PFSK-1 (cell line): ENCODE measurements at regions not wholly inside any gene's neighbourhood (a gene's known extent, or its start where the extent isn't known, plus 50 kb on each side); places are given as distances from the start of the nearest gene placed in this dataset.

Experiments
- FOXP2 ChIP-seq: optimal IDR thresholded peaks from 2 replicates; pipeline ENCODE3; 2011; ENCODE audit warnings: borderline replicate concordance, control low read depth, inconsistent platforms; ENCODE audit not compliant: insufficient read depth; ENCODE audit errors: extremely low read length, extremely low read depth
- POLR2AphosphoS5 ChIP-seq: IDR thresholded peaks from 2 replicates; pipeline ENCODE4 v1.6.1; 2012; ENCODE audit warnings: low read depth, mild to moderate bottlenecking, control low read depth, low read length, moderate library complexity
- SIN3A ChIP-seq: IDR thresholded peaks from 2 replicates; pipeline ENCODE4 v1.6.1; 2012; ENCODE audit warnings: mild to moderate bottlenecking, low read length, moderate library complexity, borderline replicate concordance; ENCODE audit not compliant: insufficient read depth
- TAF1 ChIP-seq: IDR thresholded peaks from 2 replicates; pipeline ENCODE4 v1.6.1; 2012; ENCODE audit warnings: low read length, control low read depth, borderline replicate concordance; ENCODE audit not compliant: insufficient read depth
- TF ChIP-seq, protein P1 (sequence below), 2 experiments: IDR thresholded peaks; 2 replicates each; pipeline versions ENCODE4 v1.6.1 to v1.8.0; 2011 to 2012; ENCODE audit warnings: low read depth in 2 of 2, low read length in 2 of 2, control low read depth in 1 of 2, inconsistent platforms in 1 of 2, mild to moderate bottlenecking in 1 of 2, moderate library complexity in 1 of 2; ENCODE audit not compliant: insufficient read depth in 1 of 2

DNA sequence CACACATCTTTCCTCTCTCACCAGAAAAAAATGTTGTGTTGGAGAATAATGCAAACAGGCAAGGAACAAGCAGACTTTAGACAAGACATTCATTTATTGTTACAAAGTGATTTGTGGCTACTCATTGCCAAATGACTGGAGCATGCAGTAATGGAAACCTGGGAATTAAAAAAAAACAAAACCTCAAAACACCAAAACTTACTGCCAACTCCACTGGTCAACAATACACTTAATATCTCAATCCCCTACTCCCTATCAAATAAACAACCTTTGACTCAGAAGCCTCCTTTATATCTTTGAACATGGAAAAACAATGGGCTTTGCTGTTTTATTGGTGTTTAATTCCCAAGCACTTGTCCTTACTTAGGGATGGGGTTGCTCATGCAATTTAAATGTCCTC is 112.8 kb downstream of the POSTN start:
- TF ChIP-seq POLR2AphosphoS5 (no peak), TAF1 (no peak), SIN3A (no peak), FOXP2 (no peak)
- TF ChIP-seq, protein P1, sequence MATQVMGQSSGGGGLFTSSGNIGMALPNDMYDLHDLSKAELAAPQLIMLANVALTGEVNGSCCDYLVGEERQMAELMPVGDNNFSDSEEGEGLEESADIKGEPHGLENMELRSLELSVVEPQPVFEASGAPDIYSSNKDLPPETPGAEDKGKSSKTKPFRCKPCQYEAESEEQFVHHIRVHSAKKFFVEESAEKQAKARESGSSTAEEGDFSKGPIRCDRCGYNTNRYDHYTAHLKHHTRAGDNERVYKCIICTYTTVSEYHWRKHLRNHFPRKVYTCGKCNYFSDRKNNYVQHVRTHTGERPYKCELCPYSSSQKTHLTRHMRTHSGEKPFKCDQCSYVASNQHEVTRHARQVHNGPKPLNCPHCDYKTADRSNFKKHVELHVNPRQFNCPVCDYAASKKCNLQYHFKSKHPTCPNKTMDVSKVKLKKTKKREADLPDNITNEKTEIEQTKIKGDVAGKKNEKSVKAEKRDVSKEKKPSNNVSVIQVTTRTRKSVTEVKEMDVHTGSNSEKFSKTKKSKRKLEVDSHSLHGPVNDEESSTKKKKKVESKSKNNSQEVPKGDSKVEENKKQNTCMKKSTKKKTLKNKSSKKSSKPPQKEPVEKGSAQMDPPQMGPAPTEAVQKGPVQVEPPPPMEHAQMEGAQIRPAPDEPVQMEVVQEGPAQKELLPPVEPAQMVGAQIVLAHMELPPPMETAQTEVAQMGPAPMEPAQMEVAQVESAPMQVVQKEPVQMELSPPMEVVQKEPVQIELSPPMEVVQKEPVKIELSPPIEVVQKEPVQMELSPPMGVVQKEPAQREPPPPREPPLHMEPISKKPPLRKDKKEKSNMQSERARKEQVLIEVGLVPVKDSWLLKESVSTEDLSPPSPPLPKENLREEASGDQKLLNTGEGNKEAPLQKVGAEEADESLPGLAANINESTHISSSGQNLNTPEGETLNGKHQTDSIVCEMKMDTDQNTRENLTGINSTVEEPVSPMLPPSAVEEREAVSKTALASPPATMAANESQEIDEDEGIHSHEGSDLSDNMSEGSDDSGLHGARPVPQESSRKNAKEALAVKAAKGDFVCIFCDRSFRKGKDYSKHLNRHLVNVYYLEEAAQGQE (IDR thresholded peaks at IDR 0.05; ENCODE audit: insufficient read depth in 1 of 2, low read depth in 2 of 2, low read length in 2 of 2): no peak
